ENCODE measurements at regions not wholly inside any gene's neighbourhood (a gene's known extent, or its start where the extent isn't known, plus 50 kb on each side); places are given as distances from the start of the nearest gene placed in this dataset.

GRCh38 chr2:7468955-7469354, 551.7 kb downstream of the RNF144A start:
- H3K4me3 ChIP-seq (ENCODE audit: low read depth, low read length) = no peak overlapping the region
- ChIA-PET CTCF (no interaction called here), POLR2A (no interaction called here)
- no peak overlapping the region for H3K27ac ChIP-seq (ENCODE audit: extremely low read depth, low read depth, low read length)
- no peaks in the 10 kb centered on the region for H3K4me1 ChIP-seq (ENCODE audit: control insufficient read depth, insufficient read depth, low read length)
- TF ChIP-seq, protein P1, sequence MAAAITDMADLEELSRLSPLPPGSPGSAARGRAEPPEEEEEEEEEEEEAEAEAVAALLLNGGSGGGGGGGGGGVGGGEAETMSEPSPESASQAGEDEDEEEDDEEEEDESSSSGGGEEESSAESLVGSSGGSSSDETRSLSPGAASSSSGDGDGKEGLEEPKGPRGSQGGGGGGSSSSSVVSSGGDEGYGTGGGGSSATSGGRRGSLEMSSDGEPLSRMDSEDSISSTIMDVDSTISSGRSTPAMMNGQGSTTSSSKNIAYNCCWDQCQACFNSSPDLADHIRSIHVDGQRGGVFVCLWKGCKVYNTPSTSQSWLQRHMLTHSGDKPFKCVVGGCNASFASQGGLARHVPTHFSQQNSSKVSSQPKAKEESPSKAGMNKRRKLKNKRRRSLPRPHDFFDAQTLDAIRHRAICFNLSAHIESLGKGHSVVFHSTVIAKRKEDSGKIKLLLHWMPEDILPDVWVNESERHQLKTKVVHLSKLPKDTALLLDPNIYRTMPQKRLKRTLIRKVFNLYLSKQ (tag by site-specific recombination; IDR thresholded peaks at IDR 0.05; ENCODE audit: borderline replicate concordance) = no peak
- TF ChIP-seq ZBTB20 (tag by site-specific recombination; IDR thresholded peaks at IDR 0.05) (no peak), PRDM1 (tag by site-specific recombination; IDR thresholded peaks at IDR 0.05) (no peak), ZNF830 (tag by site-specific recombination; IDR thresholded peaks at IDR 0.05; ENCODE audit: low read depth) (no peak), ZNF660 (tag by site-specific recombination; IDR thresholded peaks at IDR 0.05) (no peak), ZNF404 (tag by site-specific recombination; IDR thresholded peaks at IDR 0.05) (no peak), BCL11B (tag by site-specific recombination; IDR thresholded peaks at IDR 0.05; ENCODE audit: low read depth) (no peak), ZNF423 (tag by site-specific recombination; IDR thresholded peaks at IDR 0.05) (no peak)
- TF ChIP-seq, protein P2, sequence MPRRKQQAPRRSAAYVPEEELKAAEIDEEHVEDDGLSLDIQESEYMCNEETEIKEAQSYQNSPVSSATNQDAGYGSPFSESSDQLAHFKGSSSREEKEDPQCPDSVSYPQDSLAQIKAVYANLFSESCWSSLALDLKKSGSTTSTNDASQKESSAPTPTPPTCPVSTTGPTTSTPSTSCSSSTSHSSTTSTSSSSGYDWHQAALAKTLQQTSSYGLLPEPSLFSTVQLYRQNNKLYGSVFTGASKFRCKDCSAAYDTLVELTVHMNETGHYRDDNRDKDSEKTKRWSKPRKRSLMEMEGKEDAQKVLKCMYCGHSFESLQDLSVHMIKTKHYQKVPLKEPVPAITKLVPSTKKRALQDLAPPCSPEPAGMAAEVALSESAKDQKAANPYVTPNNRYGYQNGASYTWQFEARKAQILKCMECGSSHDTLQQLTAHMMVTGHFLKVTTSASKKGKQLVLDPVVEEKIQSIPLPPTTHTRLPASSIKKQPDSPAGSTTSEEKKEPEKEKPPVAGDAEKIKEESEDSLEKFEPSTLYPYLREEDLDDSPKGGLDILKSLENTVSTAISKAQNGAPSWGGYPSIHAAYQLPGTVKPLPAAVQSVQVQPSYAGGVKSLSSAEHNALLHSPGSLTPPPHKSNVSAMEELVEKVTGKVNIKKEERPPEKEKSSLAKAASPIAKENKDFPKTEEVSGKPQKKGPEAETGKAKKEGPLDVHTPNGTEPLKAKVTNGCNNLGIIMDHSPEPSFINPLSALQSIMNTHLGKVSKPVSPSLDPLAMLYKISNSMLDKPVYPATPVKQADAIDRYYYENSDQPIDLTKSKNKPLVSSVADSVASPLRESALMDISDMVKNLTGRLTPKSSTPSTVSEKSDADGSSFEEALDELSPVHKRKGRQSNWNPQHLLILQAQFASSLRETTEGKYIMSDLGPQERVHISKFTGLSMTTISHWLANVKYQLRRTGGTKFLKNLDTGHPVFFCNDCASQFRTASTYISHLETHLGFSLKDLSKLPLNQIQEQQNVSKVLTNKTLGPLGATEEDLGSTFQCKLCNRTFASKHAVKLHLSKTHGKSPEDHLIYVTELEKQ (tag by site-specific recombination; IDR thresholded peaks at IDR 0.05; ENCODE audit: borderline replicate concordance) = no peak
- H3K9me3 ChIP-seq (ENCODE audit: control insufficient read depth, insufficient read depth, low read depth, low read length) = no peaks in the 10 kb centered on the region
- no peaks in the 10 kb centered on the region for H3K36me3 ChIP-seq (ENCODE audit: control insufficient read depth in 2 of 2, insufficient read depth in 1 of 2, low read length in 2 of 2)

- Histone ChIP-seq H3K27ac (ENCODE audit: extremely low read depth, low read depth, low read length) (no peak overlapping the region), H3K4me3 (ENCODE audit: low read depth, low read length) (no peak overlapping the region), H3K4me1 (ENCODE audit: control insufficient read depth, insufficient read depth, low read length) (no peaks in the 10 kb centered on the region), H3K36me3 (ENCODE audit: control insufficient read depth in 2 of 2, insufficient read depth in 1 of 2, low read length in 2 of 2) (no peaks in the 10 kb centered on the region), H3K9me3 (ENCODE audit: control insufficient read depth, insufficient read depth, low read depth, low read length) (no peaks in the 10 kb centered on the region)
- CTCF ChIA-PET = interaction anchor here (0.6 kb wide), 1 partner anchor 187 kb away, joined by 4 read pairs; no protein-coding TSS in a partner anchor
- POLR2A ChIA-PET = no interaction called here
- TF ChIP-seq OSR2 (tag by site-specific recombination; IDR thresholded peaks at IDR 0.05) (no peak), ZNF768 (tag by site-specific recombination; IDR thresholded peaks at IDR 0.05) (no peak), MYNN (tag by site-specific recombination; IDR thresholded peaks at IDR 0.05; ENCODE audit: borderline replicate concordance) (no peak)
Observed at GRCh38 chr2:7471185-7471584, 554.0 kb downstream of the RNF144A start.

DNA sequence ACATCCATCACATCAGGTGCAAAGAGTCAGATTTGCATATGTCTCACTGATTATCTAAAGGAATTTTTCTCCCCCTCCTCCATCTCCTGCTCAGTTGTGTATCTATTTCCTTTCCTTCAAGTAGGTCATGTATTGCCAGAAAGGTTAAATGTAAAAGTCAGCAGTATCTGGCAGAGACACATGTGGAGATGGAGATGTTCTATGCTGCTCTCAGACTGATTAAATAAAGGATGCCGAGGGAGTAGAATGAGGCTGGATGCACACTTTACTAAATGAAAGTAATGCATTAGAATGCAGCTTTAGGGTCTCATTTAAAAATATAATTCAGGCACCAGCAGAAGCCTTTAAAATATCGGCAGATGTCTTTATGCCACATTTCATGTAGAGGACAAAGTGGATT, 555.3 kb downstream of the RNF144A start:
- ChIA-PET CTCF (no interaction called here), POLR2A (no interaction called here)
- Histone ChIP-seq H3K9me3 (ENCODE audit: control insufficient read depth, insufficient read depth, low read depth, low read length) (no peaks in the 10 kb centered on the region), H3K4me1 (ENCODE audit: control insufficient read depth, insufficient read depth, low read length) (no peaks in the 10 kb centered on the region), H3K4me3 (ENCODE audit: low read depth, low read length) (no peak overlapping the region), H3K36me3 (ENCODE audit: control insufficient read depth in 2 of 2, insufficient read depth in 1 of 2, low read length in 2 of 2) (no peaks in the 10 kb centered on the region), H3K27ac (ENCODE audit: extremely low read depth, low read depth, low read length) (no peak overlapping the region)
- TF ChIP-seq SP3 (tag by site-specific recombination; IDR thresholded peaks at IDR 0.05) (no peak), PRDM4 (tag by site-specific recombination; IDR thresholded peaks at IDR 0.05) (no peak), ZNF596 (tag by site-specific recombination; IDR thresholded peaks at IDR 0.05) (no peak), ZNF707 (tag by site-specific recombination; IDR thresholded peaks at IDR 0.05) (no peak), ZNF621 (tag by site-specific recombination; IDR thresholded peaks at IDR 0.05) (no peak), ZNF311 (tag by site-specific recombination; IDR thresholded peaks at IDR 0.05; ENCODE audit: borderline replicate concordance) (no peak)
